ENCODE measurements at regions not wholly inside any gene's neighbourhood (a gene's known extent, or its start where the extent isn't known, plus 50 kb on each side); places are given as distances from the start of the nearest gene placed in this dataset.

GRCh38 chr9:108069991-108070390 lies 580.4 kb upstream of the KLF4 start:
- peak overlapping the region in 3 of 7 donors; percentile 31 to 66 (median 45) for H3K27ac Mint-ChIP-seq
- peaks cover 52% of the 10 kb centered on the region for H3K4me1 Mint-ChIP-seq

GRCh38 chr9:108062680-108063079 lies 573.1 kb upstream of the KLF4 start:
- H3K36me3 ChIP-seq (replicated peaks in 1 of 2; ENCODE audit: control insufficient read depth in 1 of 2, insufficient read depth in 2 of 2, low read length in 2 of 2) = no peaks in the 10 kb centered on the region
- Mint-ChIP-seq H3K4me1 (peaks cover 20% of the 10 kb centered on the region), H3K27me3 (ENCODE audit: low read depth in 3 of 3) (peaks cover 2 to 10% (median 3%) of the 10 kb centered on the region in 3 donors), H3K4me3 (no peak overlapping the region), H3K36me3 (peaks cover 3 to 10% of the 10 kb centered on the region in 2 donors), H3K9me3 (peaks cover 8 to 16% (median 10%) of the 10 kb centered on the region in 7 donors), H3K27ac (no peak overlapping the region)
- intact Hi-C loops (cut with micrococcal nuclease) = no loop called here
- H3K4me2 ChIP-seq (replicated peaks; ENCODE audit: extremely low read depth, low read length, poor library complexity, severe bottlenecking) = no peak overlapping the region
- no peak for TF ChIP-seq CTCF (IDR thresholded peaks at IDR 0.05)
- no peak overlapping the region for H3K9ac ChIP-seq (ENCODE audit: insufficient read depth, low read length, poor library complexity, severe bottlenecking)
- H4K20me1 ChIP-seq (ENCODE audit: insufficient read depth, low read length) = no peaks in the 10 kb centered on the region
- H3K4me1 ChIP-seq (ENCODE audit: control insufficient read depth in 1 of 2, insufficient read depth in 2 of 2, low read length in 2 of 2) = peaks cover 10% of the 10 kb centered on the region in 2 donors
- peaks cover 0 to 12% of the 10 kb centered on the region in 2 donors for H3K9me3 ChIP-seq (replicated peaks in 1 of 2; ENCODE audit: control insufficient read depth in 1 of 2, insufficient read depth in 1 of 2, low read length in 2 of 2)
- DNase-seq = no peak
- no peak overlapping the region for H3K4me3 ChIP-seq (replicated peaks in 1 of 3; ENCODE audit: low read depth in 2 of 3, low read length in 3 of 3)
- H2AFZ ChIP-seq (ENCODE audit: insufficient read depth, low read depth, low read length, poor library complexity, severe bottlenecking) = no peak overlapping the region
- no peak overlapping the region for H3K27ac ChIP-seq (ENCODE audit: low read depth in 1 of 2, low read length in 2 of 2)
- H3K27me3 ChIP-seq (ENCODE audit: control insufficient read depth in 2 of 2, insufficient read depth in 2 of 2, low read length in 2 of 2) = no peaks in the 10 kb centered on the region
- no peaks in the 10 kb centered on the region for H3K79me2 ChIP-seq (ENCODE audit: insufficient read depth, low read length)
- 95% methylated on average over 4 of the region's 8 CpGs for WGBS (ENCODE audit: insufficient coverage)

More at GRCh38 chr9:108069991-108070390, 580.4 kb upstream of the KLF4 start:
- Mint-ChIP-seq H3K4me3 (no peak overlapping the region), H3K36me3 (no peaks in the 10 kb centered on the region), H3K9me3 (no peaks in the 10 kb centered on the region), H3K27me3 (ENCODE audit: low read depth in 3 of 3) (peaks cover 1 to 2% (median 1%) of the 10 kb centered on the region in 3 donors)
- Histone ChIP-seq H3K79me2 (ENCODE audit: insufficient read depth, low read length) (no peaks in the 10 kb centered on the region), H3K27me3 (ENCODE audit: control insufficient read depth in 2 of 2, insufficient read depth in 2 of 2, low read length in 2 of 2) (no peaks in the 10 kb centered on the region), H3K36me3 (replicated peaks in 1 of 2; ENCODE audit: control insufficient read depth in 1 of 2, insufficient read depth in 2 of 2, low read length in 2 of 2) (no peaks in the 10 kb centered on the region), H3K9me3 (replicated peaks in 1 of 2; ENCODE audit: control insufficient read depth in 1 of 2, insufficient read depth in 1 of 2, low read length in 2 of 2) (no peaks in the 10 kb centered on the region), H3K4me3 (replicated peaks in 1 of 3; ENCODE audit: low read depth in 2 of 3, low read length in 3 of 3) (peak overlapping the region in 1 of 3 experiments; percentile 11), H4K20me1 (ENCODE audit: insufficient read depth, low read length) (no peaks in the 10 kb centered on the region), H2AFZ (ENCODE audit: insufficient read depth, low read depth, low read length, poor library complexity, severe bottlenecking) (no peak overlapping the region), H3K9ac (ENCODE audit: insufficient read depth, low read length, poor library complexity, severe bottlenecking) (no peak overlapping the region), H3K27ac (ENCODE audit: low read depth in 1 of 2, low read length in 2 of 2) (peak overlapping the region in 1 of 2 donors; percentile 8), H3K4me1 (ENCODE audit: control insufficient read depth in 1 of 2, insufficient read depth in 2 of 2, low read length in 2 of 2) (peaks cover 28 to 34% of the 10 kb centered on the region in 2 donors), H3K4me2 (replicated peaks; ENCODE audit: extremely low read depth, low read length, poor library complexity, severe bottlenecking) (peak overlapping the region; percentile 24)
- TF ChIP-seq CTCF (IDR thresholded peaks at IDR 0.05) = no peak
- intact Hi-C loops (cut with micrococcal nuclease) = no loop called here
- no CpG with 5 or more reads among the region's 1 CpG for WGBS (ENCODE audit: insufficient coverage)
- peak; percentile 12 to 57 (median 45) for DNase-seq

Measured in CD14-positive monocyte (primary cell).